ENCODE measurements at regions not wholly inside any gene's neighbourhood (a gene's known extent, or its start where the extent isn't known, plus 50 kb on each side); places are given as distances from the start of the nearest gene placed in this dataset.

DNA sequence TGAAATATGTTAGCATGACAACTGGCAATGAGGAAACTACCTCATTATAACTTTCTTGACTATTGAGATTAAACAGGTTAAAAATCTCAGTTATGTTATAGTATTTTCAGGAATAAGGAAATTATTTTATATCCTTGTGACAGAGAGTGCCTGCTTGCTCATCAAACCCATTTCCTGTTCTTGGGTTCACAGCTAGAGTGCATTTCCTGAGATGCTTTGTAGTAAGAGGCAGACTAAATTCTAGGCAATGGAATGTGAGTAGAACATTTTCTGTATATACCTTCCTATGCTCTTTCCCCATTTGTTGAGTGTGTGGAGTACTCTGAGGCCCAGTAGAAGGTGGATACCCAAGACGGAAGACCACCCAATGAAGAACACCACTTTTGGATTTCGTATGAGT, 96.9 kb upstream of the CASK start:
- TF ChIP-seq CTCF (IDR thresholded peaks at IDR 0.05 in 2 of 3, conservative IDR thresholded peaks at IDR 0.05 in 1 of 3; ENCODE audit: borderline replicate concordance in 1 of 3, insufficient read depth in 1 of 3, low read depth in 2 of 3, low read length in 2 of 3) (no peak), JUND (IDR thresholded peaks at IDR 0.05) (no peak), MAX (IDR thresholded peaks at IDR 0.05) (no peak), EZH2phosphoT487 (IDR thresholded peaks at IDR 0.05; ENCODE audit: borderline replicate concordance) (no peak), EZH2 (IDR thresholded peaks at IDR 0.05) (no peak), FOSL1 (IDR thresholded peaks at IDR 0.05; ENCODE audit: low read depth) (no peak), ZNF274 (IDR thresholded peaks at IDR 0.05; ENCODE audit: low read depth, low read length) (no peak), ZBTB33 (IDR thresholded peaks at IDR 0.05; ENCODE audit: extremely low read depth, insufficient replicate concordance, low read length) (no peak), CEBPB (IDR thresholded peaks at IDR 0.05; ENCODE audit: low read depth) (no peak), ZFX (IDR thresholded peaks at IDR 0.05) (no peak), POLR2A (IDR thresholded peaks at IDR 0.05; ENCODE audit: borderline replicate concordance, extremely low read depth, insufficient read depth, insufficient read length) (no peak), ELF1 (IDR thresholded peaks at IDR 0.05; ENCODE audit: borderline replicate concordance, low read depth) (no peak), POLR2AphosphoS5 (IDR thresholded peaks at IDR 0.05; ENCODE audit: low read depth, low read length) (no peak)
- TF ChIP-seq, protein P1, sequence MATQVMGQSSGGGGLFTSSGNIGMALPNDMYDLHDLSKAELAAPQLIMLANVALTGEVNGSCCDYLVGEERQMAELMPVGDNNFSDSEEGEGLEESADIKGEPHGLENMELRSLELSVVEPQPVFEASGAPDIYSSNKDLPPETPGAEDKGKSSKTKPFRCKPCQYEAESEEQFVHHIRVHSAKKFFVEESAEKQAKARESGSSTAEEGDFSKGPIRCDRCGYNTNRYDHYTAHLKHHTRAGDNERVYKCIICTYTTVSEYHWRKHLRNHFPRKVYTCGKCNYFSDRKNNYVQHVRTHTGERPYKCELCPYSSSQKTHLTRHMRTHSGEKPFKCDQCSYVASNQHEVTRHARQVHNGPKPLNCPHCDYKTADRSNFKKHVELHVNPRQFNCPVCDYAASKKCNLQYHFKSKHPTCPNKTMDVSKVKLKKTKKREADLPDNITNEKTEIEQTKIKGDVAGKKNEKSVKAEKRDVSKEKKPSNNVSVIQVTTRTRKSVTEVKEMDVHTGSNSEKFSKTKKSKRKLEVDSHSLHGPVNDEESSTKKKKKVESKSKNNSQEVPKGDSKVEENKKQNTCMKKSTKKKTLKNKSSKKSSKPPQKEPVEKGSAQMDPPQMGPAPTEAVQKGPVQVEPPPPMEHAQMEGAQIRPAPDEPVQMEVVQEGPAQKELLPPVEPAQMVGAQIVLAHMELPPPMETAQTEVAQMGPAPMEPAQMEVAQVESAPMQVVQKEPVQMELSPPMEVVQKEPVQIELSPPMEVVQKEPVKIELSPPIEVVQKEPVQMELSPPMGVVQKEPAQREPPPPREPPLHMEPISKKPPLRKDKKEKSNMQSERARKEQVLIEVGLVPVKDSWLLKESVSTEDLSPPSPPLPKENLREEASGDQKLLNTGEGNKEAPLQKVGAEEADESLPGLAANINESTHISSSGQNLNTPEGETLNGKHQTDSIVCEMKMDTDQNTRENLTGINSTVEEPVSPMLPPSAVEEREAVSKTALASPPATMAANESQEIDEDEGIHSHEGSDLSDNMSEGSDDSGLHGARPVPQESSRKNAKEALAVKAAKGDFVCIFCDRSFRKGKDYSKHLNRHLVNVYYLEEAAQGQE (IDR thresholded peaks at IDR 0.05; ENCODE audit: low read depth), result no peak

Measured in HCT116 (cell line).